ENCODE measurements at regions not wholly inside any gene's neighbourhood (a gene's known extent, or its start where the extent isn't known, plus 50 kb on each side); places are given as distances from the start of the nearest gene placed in this dataset.

- TF ChIP-seq CTCF (IDR thresholded peaks at IDR 0.05) (no peak), POLR2A (IDR thresholded peaks at IDR 0.05; ENCODE audit: low read depth) (no peak)
Observed at GRCh38 chr9:118527261-118527660, 823.1 kb downstream of the TLR4 start.

All from esophagus muscularis mucosa (tissue), 3 donors.